ENCODE measurements at regions not wholly inside any gene's neighbourhood (a gene's known extent, or its start where the extent isn't known, plus 50 kb on each side); places are given as distances from the start of the nearest gene placed in this dataset.

GRCh38 chr4:138665851-138666250 is 349.7 kb upstream of the NOCT start:
- DNase-seq (ENCODE audit: low read depth, low spot score), result no peak

- DNase-seq (ENCODE audit: low read depth, low spot score), result no peak
These were observed 351.7 kb upstream of the NOCT start for GRCh38 chr4:138663883-138664282.

GRCh38 chr4:138659812-138660316 is 355.7 kb upstream of the NOCT start:
- no peak for DNase-seq (ENCODE audit: low read depth, low spot score)

GRCh38 chr4:138659037-138659811 is 356.4 kb upstream of the NOCT start:
- DNase-seq (ENCODE audit: low read depth, low spot score), result no peak

GRCh38 chr4:138658518-138658917 is 357.1 kb upstream of the NOCT start:
- DNase-seq (ENCODE audit: low read depth, low spot score), result no peak

- no peak for DNase-seq (ENCODE audit: low read depth, low spot score)
These were observed 358.6 kb upstream of the NOCT start for GRCh38 chr4:138656990-138657389.

- DNase-seq (ENCODE audit: low read depth, low spot score), result no peak
These were observed 359.6 kb upstream of the NOCT start for GRCh38 chr4:138655985-138656384.

- DNase-seq (ENCODE audit: low read depth, low spot score), result no peak
These were observed 360.3 kb upstream of the NOCT start for GRCh38 chr4:138655286-138655685.

- DNase-seq (ENCODE audit: low read depth, low spot score), result no peak
These were observed 364.6 kb upstream of the NOCT start for GRCh38 chr4:138650929-138651448.

- no peak for DNase-seq (ENCODE audit: low read depth, low spot score)
These were observed 365.1 kb upstream of the NOCT start for GRCh38 chr4:138650495-138650894.

- no peak for DNase-seq (ENCODE audit: low read depth, low spot score)
These were observed 368.1 kb upstream of the NOCT start for GRCh38 chr4:138647433-138647832.

- DNase-seq (ENCODE audit: low read depth, low spot score), result no peak
These were observed 369.2 kb upstream of the NOCT start for GRCh38 chr4:138646383-138646782.

GRCh38 chr4:138645289-138645688 is 370.3 kb upstream of the NOCT start:
- no peak for DNase-seq (ENCODE audit: low read depth, low spot score)

GRCh38 chr4:138644322-138644721 is 371.3 kb upstream of the NOCT start:
- no peak for DNase-seq (ENCODE audit: low read depth, low spot score)

- no peak for DNase-seq (ENCODE audit: low read depth, low spot score)
These were observed 371.8 kb upstream of the NOCT start for GRCh38 chr4:138643827-138644226.

GRCh38 chr4:138639018-138639741 is 376.4 kb upstream of the NOCT start:
- DNase-seq (ENCODE audit: low read depth, low spot score), result no peak

GRCh38 chr4:138636781-138637180 is 378.8 kb upstream of the NOCT start:
- DNase-seq (ENCODE audit: low read depth, low spot score), result no peak

- DNase-seq (ENCODE audit: low read depth, low spot score), result no peak
These were observed 380.7 kb upstream of the NOCT start for GRCh38 chr4:138634915-138635314.

- DNase-seq (ENCODE audit: low read depth, low spot score), result no peak
These were observed 382.0 kb upstream of the NOCT start for GRCh38 chr4:138633580-138633904.

GRCh38 chr4:138632856-138633579 is 382.6 kb upstream of the NOCT start:
- DNase-seq (ENCODE audit: low read depth, low spot score), result no peak

GRCh38 chr4:138630666-138631065 is 384.9 kb upstream of the NOCT start:
- DNase-seq (ENCODE audit: low read depth, low spot score), result no peak

GRCh38 chr4:138629669-138630068 is 385.9 kb upstream of the NOCT start:
- no peak for DNase-seq (ENCODE audit: low read depth, low spot score)
